ENCODE measurements at regions not wholly inside any gene's neighbourhood (a gene's known extent, or its start where the extent isn't known, plus 50 kb on each side); places are given as distances from the start of the nearest gene placed in this dataset.
"Not testable (repeated sequence)": the region's sequence is repeated elsewhere in the genome, so short reads cannot be mapped to it uniquely, and the experiment has no call there.

- no peaks in the 10 kb centered on the region for H3K36me3 ChIP-seq
- peaks cover 18 to 29% (median 21%) of the 10 kb centered on the region in 4 donors for H3K4me1 ChIP-seq
- peak in 1 of 2 donors; percentile 11 for ATAC-seq (ENCODE audit: low FRiP score in 2 of 2)
- 47 to 53% methylated on average over 27 to 29 of the region's 31 CpGs for WGBS, 2 donors
- DNase-seq: peak; percentile 38 to 49
- TF ChIP-seq CTCF (IDR thresholded peaks at IDR 0.05) (no peak), POLR2A (IDR thresholded peaks at IDR 0.05) (no peak), EP300 (IDR thresholded peaks at IDR 0.05) (peak in 3 of 4 donors; percentile 29 to 86 (median 34)), POLR2AphosphoS5 (IDR thresholded peaks at IDR 0.05) (peak; percentile 59 to 69)
- no peak overlapping the region for H3K27ac ChIP-seq
- H3K27me3 ChIP-seq: no peaks in the 10 kb centered on the region
- H3K9me3 ChIP-seq: no peaks in the 10 kb centered on the region
- H3K4me3 ChIP-seq: no peak overlapping the region
These were observed 225.1 kb downstream of the ERMARD start for GRCh38 chr6:169976301-169977081.

- H3K27ac ChIP-seq: no peak overlapping the region
- peaks cover 18 to 29% (median 21%) of the 10 kb centered on the region in 4 donors for H3K4me1 ChIP-seq
- DNase-seq (peak in 1 of 2 donors; percentile 39), ATAC-seq (ENCODE audit: low FRiP score in 2 of 2) (no peak)
- H3K36me3 ChIP-seq: no peaks in the 10 kb centered on the region
- H3K4me3 ChIP-seq: no peak overlapping the region
- TF ChIP-seq CTCF (IDR thresholded peaks at IDR 0.05) (no peak), POLR2AphosphoS5 (IDR thresholded peaks at IDR 0.05) (no peak), EP300 (IDR thresholded peaks at IDR 0.05) (no peak), POLR2A (IDR thresholded peaks at IDR 0.05) (no peak)
- no peaks in the 10 kb centered on the region for H3K27me3 ChIP-seq
- no peaks in the 10 kb centered on the region for H3K9me3 ChIP-seq
- WGBS, 2 donors: 84 to 92% methylated on average over 10 of the region's 10 CpGs
These were observed 224.3 kb downstream of the ERMARD start for GRCh38 chr6:169975701-169976100.

GRCh38 chr6:169975286-169975685 lies 223.9 kb downstream of the ERMARD start:
- H3K4me1 ChIP-seq: peaks cover 18 to 29% (median 21%) of the 10 kb centered on the region in 4 donors
- H3K27me3 ChIP-seq: no peaks in the 10 kb centered on the region
- H3K27ac ChIP-seq: no peak overlapping the region
- DNase-seq: peak in 1 of 2 donors; percentile 39
- no peaks in the 10 kb centered on the region for H3K9me3 ChIP-seq
- no peaks in the 10 kb centered on the region for H3K36me3 ChIP-seq
- ATAC-seq (ENCODE audit: low FRiP score in 2 of 2): no peak
- WGBS, 2 donors: 85 to 91% methylated on average over 10 of the region's 14 CpGs
- no peak overlapping the region for H3K4me3 ChIP-seq
- TF ChIP-seq EP300 (IDR thresholded peaks at IDR 0.05) (no peak), POLR2AphosphoS5 (IDR thresholded peaks at IDR 0.05) (no peak), CTCF (IDR thresholded peaks at IDR 0.05) (no peak), POLR2A (IDR thresholded peaks at IDR 0.05) (no peak)

GRCh38 chr6:169974663-169975062 lies 223.2 kb downstream of the ERMARD start:
- ATAC-seq (ENCODE audit: low FRiP score in 2 of 2): no peak
- 89 to 94% methylated on average over 8 of the region's 8 CpGs for WGBS, 2 donors
- no peak overlapping the region for H3K4me3 ChIP-seq
- H3K27me3 ChIP-seq: no peaks in the 10 kb centered on the region
- no peak overlapping the region for H3K27ac ChIP-seq
- H3K4me1 ChIP-seq: peaks cover 18 to 29% (median 21%) of the 10 kb centered on the region in 4 donors
- H3K36me3 ChIP-seq: no peaks in the 10 kb centered on the region
- H3K9me3 ChIP-seq: no peaks in the 10 kb centered on the region
- no peak for TF ChIP-seq CTCF (IDR thresholded peaks at IDR 0.05)
- no peak for TF ChIP-seq POLR2AphosphoS5 (IDR thresholded peaks at IDR 0.05)
- TF ChIP-seq EP300 (IDR thresholded peaks at IDR 0.05): no peak
- no peak for TF ChIP-seq POLR2A (IDR thresholded peaks at IDR 0.05)
- DNase-seq: no peak

- not testable (repeated sequence) for H3K4me3 ChIP-seq; ATAC-seq (ENCODE audit: low FRiP score in 2 of 2); DNase-seq; H3K27me3 ChIP-seq; H3K27ac ChIP-seq; H3K36me3 ChIP-seq; H3K9me3 ChIP-seq
- 90 to 91% methylated on average over 12 to 18 of the region's 21 CpGs for WGBS, 2 donors
- peaks cover 17 to 29% (median 20%) of the 10 kb centered on the region in 4 donors for H3K4me1 ChIP-seq
These were observed 222.4 kb downstream of the ERMARD start for GRCh38 chr6:169973588-169974467.

Data from upper lobe of left lung (tissue), 6 donors.